OCI-LY7 (cell line): ENCODE measurements at regions not wholly inside any gene's neighbourhood (a gene's known extent, or its start where the extent isn't known, plus 50 kb on each side); places are given as distances from the start of the nearest gene placed in this dataset.

Source experiments
- BruUV-seq: library from RNA; stranded (reverse); fragments of 400-500 nt; replicated peaks from 2 replicates; lab custom pipeline; 2021; lab: Mats Ljungman, UMichigan
- CTCF ChIA-PET: fragments of 300-600 bp; sonication (Branson Sonifier 250); formaldehyde crosslinking; loops from one replicate; lab custom pipeline; 2022; ENCODE audit warnings: antibody characterized with exemption; ENCODE audit not compliant: unreplicated experiment; lab: Charles Lee
- POLR2A ChIA-PET: fragments of 300-600 bp; sonication (Branson Sonifier 250); formaldehyde crosslinking; loops from one replicate; lab custom pipeline; 2022; ENCODE audit warnings: antibody characterized with exemption; lab: Charles Lee
- DNase-seq: peaks from one replicate; pipeline ENCODE4 v3.0.0-alpha.2; 2015; ENCODE audit warnings: low spot score
- H2AFZ ChIP-seq: fragments of 200-600 bp; sonication (generic), shearing (Covaris generic); 2 replicates; pipeline ENCODE4 v1.6.1; 2014; ENCODE audit warnings: mild to moderate bottlenecking, antibody characterized with exemption, low read length, moderate library complexity
- H3K27ac ChIP-seq: fragments of 200-600 bp; sonication (generic); 2 replicates; pipeline ENCODE4 v1.5.1; 2014; ENCODE audit warnings: mixed run types, low read depth, mild to moderate bottlenecking, moderate library complexity, low read length, inconsistent platforms; ENCODE audit not compliant: poor library complexity, severe bottlenecking
- H3K36me3 ChIP-seq: fragments of 200-600 bp; sonication (generic); 2 replicates; pipeline ENCODE4 v1.6.1; 2014; ENCODE audit warnings: mild to moderate bottlenecking, antibody characterized with exemption, low read length, moderate library complexity, mixed read lengths; ENCODE audit not compliant: insufficient read depth
- H3K4me1 ChIP-seq: fragments of 200-600 bp; sonication (generic); 2 replicates; pipeline ENCODE4 v1.5.1; 2014; ENCODE audit warnings: mild to moderate bottlenecking, low read length; ENCODE audit not compliant: insufficient read depth, poor library complexity, severe bottlenecking
- H3K4me2 ChIP-seq: fragments of 200-600 bp; sonication (generic); 2 replicates; pipeline ENCODE4 v1.6.1; 2014; ENCODE audit warnings: mild to moderate bottlenecking, low read length
- H3K4me3 ChIP-seq: fragments of 200-600 bp; sonication (generic); 2 replicates; pipeline ENCODE4 v1.5.1; 2014; ENCODE audit warnings: mild to moderate bottlenecking, low read depth, low read length; ENCODE audit not compliant: poor library complexity, severe bottlenecking
- H3K79me2 ChIP-seq: fragments of 200-600 bp; sonication (generic); 2 replicates; pipeline ENCODE4 v1.6.1; 2016; ENCODE audit warnings: low read depth, mild to moderate bottlenecking, low read length, moderate library complexity, mixed read lengths; ENCODE audit not compliant: insufficient read depth
- H3K9me2 ChIP-seq: fragments of 200-600 bp; sonication (generic); 2 replicates; pipeline ENCODE4 v1.6.1; 2016; ENCODE audit warnings: mild to moderate bottlenecking, low read length, mixed read lengths; ENCODE audit not compliant: insufficient read depth
- H3K9me3 ChIP-seq: fragments of 200-600 bp; sonication (generic); 2 replicates; pipeline ENCODE4 v1.6.1; 2014; ENCODE audit warnings: mild to moderate bottlenecking, mixed run types, low read length, mixed read lengths
- H4K20me1 ChIP-seq: fragments of 200-600 bp; sonication (generic); 2 replicates; pipeline ENCODE4 v1.6.1; 2014; ENCODE audit warnings: mild to moderate bottlenecking, antibody characterized with exemption, low read length, moderate library complexity, mixed read lengths; ENCODE audit not compliant: insufficient read depth
- CTCF ChIP-seq: fragments of 200-600 bp; sonication (generic); conservative IDR thresholded peaks from 2 replicates; pipeline ENCODE4 v1.5.1; 2014; ENCODE audit warnings: mild to moderate bottlenecking, antibody characterized with exemption, low read length, moderate library complexity, mixed read lengths
- EZH2phosphoT487 ChIP-seq: fragments of 200-600 bp; sonication (generic); IDR thresholded peaks from 2 replicates; pipeline ENCODE4 v1.6.1; 2018; ENCODE audit warnings: low read depth, borderline replicate concordance, mild to moderate bottlenecking, mixed run types, antibody characterized with exemption, low read length, moderate library complexity, mixed read lengths
- intact Hi-C: fragments of 100-400 bp; cut with micrococcal nuclease; formaldehyde crosslinking; loops from one replicate; pipeline ENCODE4 v1.10.0; 2022; ENCODE audit not compliant: unreplicated experiment

DNA sequence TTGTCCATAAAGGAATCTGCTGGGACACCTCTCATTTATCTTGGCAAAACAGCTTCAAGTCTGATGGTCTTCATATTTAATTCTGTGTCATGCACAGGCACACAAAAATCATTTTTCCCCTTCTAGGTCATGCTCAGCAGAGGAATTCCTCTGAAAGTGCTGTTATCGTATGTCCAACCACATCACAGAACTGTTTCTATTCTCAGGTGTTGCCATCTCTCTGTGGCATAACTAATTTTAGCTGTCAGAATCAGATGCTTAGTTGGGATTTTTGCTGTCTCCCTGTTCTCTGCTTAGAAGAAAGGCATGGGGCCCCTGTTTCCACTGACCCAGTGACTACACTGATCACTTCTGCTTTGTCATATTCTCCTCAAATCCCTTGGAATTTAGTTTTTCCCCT is 608.0 kb upstream of the EPHA7 start:
- Histone ChIP-seq H3K4me2 (no peak overlapping the region), H3K4me1 (no peaks in the 10 kb centered on the region), H4K20me1 (no peaks in the 10 kb centered on the region), H3K4me3 (no peak overlapping the region), H3K9me2 (no peaks in the 10 kb centered on the region), H3K9me3 (no peaks in the 10 kb centered on the region), H2AFZ (no peak overlapping the region), H3K27ac (no peak overlapping the region), H3K79me2 (no peaks in the 10 kb centered on the region), H3K36me3 (no peaks in the 10 kb centered on the region)
- BruUV-seq = no TSS peak
- ChIA-PET POLR2A (interaction anchor here (1.4 kb wide), 1 partner anchor 10 kb away, joined by 3 read pairs; no protein-coding TSS in a partner anchor), CTCF (no interaction called here)
- TF ChIP-seq CTCF (no peak), EZH2phosphoT487 (no peak)
- intact Hi-C loops = no loop called here
- no peak for DNase-seq

DNA sequence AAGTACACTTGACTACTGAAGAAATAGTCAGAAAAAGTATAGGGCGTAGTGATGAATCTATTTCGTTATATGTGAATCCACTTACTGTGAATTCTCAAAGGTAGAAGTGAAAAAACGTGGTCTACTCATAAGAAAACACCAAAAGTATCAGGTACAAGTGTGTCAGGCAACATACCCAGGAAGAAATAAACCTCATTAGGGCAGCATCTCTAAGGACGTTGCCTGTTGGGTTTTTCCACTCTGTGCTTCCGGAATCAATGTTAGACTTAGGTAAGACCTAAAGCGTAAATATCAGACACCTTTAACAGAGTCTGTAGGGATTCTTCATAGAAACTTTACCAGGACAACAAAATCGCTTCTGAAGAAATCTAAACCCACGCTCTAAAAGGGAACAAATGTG is 607.2 kb upstream of the EPHA7 start:
- H3K27ac ChIP-seq = no peak overlapping the region
- no TSS peak for BruUV-seq
- ChIA-PET POLR2A (no interaction called here), CTCF (no interaction called here)
- H4K20me1 ChIP-seq = no peaks in the 10 kb centered on the region
- no peaks in the 10 kb centered on the region for H3K9me2 ChIP-seq
- no peak overlapping the region for H3K4me3 ChIP-seq
- intact Hi-C loops = no loop called here
- H3K36me3 ChIP-seq = no peaks in the 10 kb centered on the region
- no peak for DNase-seq
- H2AFZ ChIP-seq = no peak overlapping the region
- H3K9me3 ChIP-seq = no peaks in the 10 kb centered on the region
- no peaks in the 10 kb centered on the region for H3K79me2 ChIP-seq
- H3K4me2 ChIP-seq = no peak overlapping the region
- TF ChIP-seq CTCF = no peak
- TF ChIP-seq EZH2phosphoT487 = no peak
- no peaks in the 10 kb centered on the region for H3K4me1 ChIP-seq

DNA sequence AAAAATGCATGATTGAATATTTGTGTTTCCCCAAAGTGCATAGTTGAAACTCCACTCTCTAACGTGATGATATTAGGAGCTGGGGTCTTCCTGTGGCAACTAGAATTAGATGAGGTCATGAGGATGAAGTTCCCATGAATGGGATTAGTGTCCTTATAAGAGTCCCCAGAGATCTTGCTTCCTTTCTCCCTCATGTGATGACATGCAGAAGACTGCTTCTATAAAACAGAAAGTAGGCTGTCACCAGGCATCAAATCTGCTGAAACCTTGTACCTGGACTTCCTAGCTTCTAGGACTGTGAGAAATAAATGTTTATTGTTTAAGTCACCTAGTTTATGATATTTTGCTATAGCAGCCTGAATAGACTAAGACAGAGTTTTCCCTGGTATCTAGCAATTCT is 586.5 kb upstream of the EPHA7 start:
- no TSS peak for BruUV-seq
- Histone ChIP-seq H3K9me2 (no peaks in the 10 kb centered on the region), H3K36me3 (no peaks in the 10 kb centered on the region), H3K79me2 (no peaks in the 10 kb centered on the region), H3K4me1 (no peaks in the 10 kb centered on the region), H3K4me2 (no peak overlapping the region), H3K4me3 (no peak overlapping the region), H3K27ac (no peak overlapping the region), H2AFZ (no peak overlapping the region), H4K20me1 (no peaks in the 10 kb centered on the region), H3K9me3 (no peaks in the 10 kb centered on the region)
- no peak for DNase-seq
- TF ChIP-seq CTCF (no peak), EZH2phosphoT487 (no peak)
- POLR2A ChIA-PET = no interaction called here
- CTCF ChIA-PET = no interaction called here
- intact Hi-C loops = no loop called here
